ENCODE measurements at regions not wholly inside any gene's neighbourhood (a gene's known extent, or its start where the extent isn't known, plus 50 kb on each side); places are given as distances from the start of the nearest gene placed in this dataset.

- TF ChIP-seq GATA2 (IDR thresholded peaks at IDR 0.05; ENCODE audit: low read depth, low read length) (no peak), GATA3 (IDR thresholded peaks at IDR 0.05; ENCODE audit: low read depth, low read length) (no peak)
Measured at GRCh38 chr6:21505574-21505990, 88.0 kb upstream of the SOX4 start.

- TF ChIP-seq GATA3 (IDR thresholded peaks at IDR 0.05; ENCODE audit: low read depth, low read length) (no peak), GATA2 (IDR thresholded peaks at IDR 0.05; ENCODE audit: low read depth, low read length) (no peak)
Measured at GRCh38 chr6:21506126-21506525, 87.4 kb upstream of the SOX4 start.

- TF ChIP-seq GATA2 (IDR thresholded peaks at IDR 0.05; ENCODE audit: low read depth, low read length) (no peak), GATA3 (IDR thresholded peaks at IDR 0.05; ENCODE audit: low read depth, low read length) (no peak)
Measured at GRCh38 chr6:21507811-21508210, 85.7 kb upstream of the SOX4 start.

- TF ChIP-seq GATA2 (IDR thresholded peaks at IDR 0.05; ENCODE audit: low read depth, low read length), result no peak
- no peak for TF ChIP-seq GATA3 (IDR thresholded peaks at IDR 0.05; ENCODE audit: low read depth, low read length)
Measured at GRCh38 chr6:21508753-21509152, 84.8 kb upstream of the SOX4 start.

- no peak for TF ChIP-seq GATA3 (IDR thresholded peaks at IDR 0.05; ENCODE audit: low read depth, low read length)
- no peak for TF ChIP-seq GATA2 (IDR thresholded peaks at IDR 0.05; ENCODE audit: low read depth, low read length)
Measured at GRCh38 chr6:21511891-21512550, 81.5 kb upstream of the SOX4 start.

- TF ChIP-seq GATA2 (IDR thresholded peaks at IDR 0.05; ENCODE audit: low read depth, low read length) (no peak), GATA3 (IDR thresholded peaks at IDR 0.05; ENCODE audit: low read depth, low read length) (no peak)
Measured at GRCh38 chr6:21514288-21514687, 79.3 kb upstream of the SOX4 start.

- TF ChIP-seq GATA3 (IDR thresholded peaks at IDR 0.05; ENCODE audit: low read depth, low read length) (no peak), GATA2 (IDR thresholded peaks at IDR 0.05; ENCODE audit: low read depth, low read length) (no peak)
Measured at GRCh38 chr6:21518317-21518716, 75.2 kb upstream of the SOX4 start.

- TF ChIP-seq GATA2 (IDR thresholded peaks at IDR 0.05; ENCODE audit: low read depth, low read length) (no peak), GATA3 (IDR thresholded peaks at IDR 0.05; ENCODE audit: low read depth, low read length) (no peak)
Measured at GRCh38 chr6:21519642-21520041, 73.9 kb upstream of the SOX4 start.

- no peak for TF ChIP-seq GATA3 (IDR thresholded peaks at IDR 0.05; ENCODE audit: low read depth, low read length)
- TF ChIP-seq GATA2 (IDR thresholded peaks at IDR 0.05; ENCODE audit: low read depth, low read length), result 0 out of 2 replicates have a peak, but pooled peaks have one; percentile 7
Measured at GRCh38 chr6:21521276-21521675, 72.3 kb upstream of the SOX4 start.

- peak; percentile 97 for TF ChIP-seq GATA2 (IDR thresholded peaks at IDR 0.05; ENCODE audit: low read depth, low read length)
- peak; percentile 71 for TF ChIP-seq GATA3 (IDR thresholded peaks at IDR 0.05; ENCODE audit: low read depth, low read length)
Measured at GRCh38 chr6:21522143-21522747, 71.3 kb upstream of the SOX4 start.

GRCh38 chr6:21522797-21523456 is 70.6 kb upstream of the SOX4 start:
- no peak for TF ChIP-seq GATA3 (IDR thresholded peaks at IDR 0.05; ENCODE audit: low read depth, low read length)
- no peak for TF ChIP-seq GATA2 (IDR thresholded peaks at IDR 0.05; ENCODE audit: low read depth, low read length)

- TF ChIP-seq GATA2 (IDR thresholded peaks at IDR 0.05; ENCODE audit: low read depth, low read length) (no peak), GATA3 (IDR thresholded peaks at IDR 0.05; ENCODE audit: low read depth, low read length) (no peak)
Measured at GRCh38 chr6:21523652-21524051, 69.9 kb upstream of the SOX4 start.

GRCh38 chr6:21524201-21524600 is 69.3 kb upstream of the SOX4 start:
- TF ChIP-seq GATA3 (IDR thresholded peaks at IDR 0.05; ENCODE audit: low read depth, low read length) (no peak), GATA2 (IDR thresholded peaks at IDR 0.05; ENCODE audit: low read depth, low read length) (no peak)

- TF ChIP-seq GATA2 (IDR thresholded peaks at IDR 0.05; ENCODE audit: low read depth, low read length), result no peak
Measured at GRCh38 chr6:21526974-21527373, 66.6 kb upstream of the SOX4 start.

GRCh38 chr6:21527731-21528130 is 65.8 kb upstream of the SOX4 start:
- no peak for TF ChIP-seq GATA2 (IDR thresholded peaks at IDR 0.05; ENCODE audit: low read depth, low read length)
- no peak for TF ChIP-seq GATA3 (IDR thresholded peaks at IDR 0.05; ENCODE audit: low read depth, low read length)

Measured in SH-SY5Y (cell line).